ENCODE measurements at regions not wholly inside any gene's neighbourhood (a gene's known extent, or its start where the extent isn't known, plus 50 kb on each side); places are given as distances from the start of the nearest gene placed in this dataset.
A peak's percentile ranks its signal among the peaks of the same experiment; 100 is the strongest.

GRCh38 chr10:33045421-33045820 is 87.4 kb upstream of the ITGB1 start:
- H3K79me2 ChIP-seq (ENCODE audit: low read depth) = no peaks in the 10 kb centered on the region

GRCh38 chr10:33042565-33042964 is 84.5 kb upstream of the ITGB1 start:
- TF ChIP-seq CTCF (conservative IDR thresholded peaks at IDR 0.05) (no peak), EZH2 (IDR thresholded peaks at IDR 0.05; ENCODE audit: low read depth) (no peak)
- BruUV-seq (replicated peaks) = no TSS peak
- H4K20me1 ChIP-seq (ENCODE audit: insufficient read depth) = no peaks in the 10 kb centered on the region
- H3K4me2 ChIP-seq = no peak overlapping the region
- no peak for DNase-seq
- H3K9me2 ChIP-seq (ENCODE audit: insufficient read depth) = no peaks in the 10 kb centered on the region
- H3F3A ChIP-seq (ENCODE audit: insufficient read depth, low read depth) = no peaks in the 10 kb centered on the region
- H3K27ac ChIP-seq = no peak overlapping the region
- no peaks in the 10 kb centered on the region for H3K27me3 ChIP-seq (ENCODE audit: insufficient read depth, low read depth)
- no peaks in the 10 kb centered on the region for H3K79me2 ChIP-seq (ENCODE audit: low read depth)
- no peaks in the 10 kb centered on the region for H3K4me1 ChIP-seq (replicated peaks; ENCODE audit: insufficient read depth)
- H3K36me3 ChIP-seq (ENCODE audit: low read depth) = no peaks in the 10 kb centered on the region
- no peak overlapping the region for H3K4me3 ChIP-seq
- POLR2A ChIA-PET (ENCODE audit: unreplicated experiment) = no interaction called here
- H2AFZ ChIP-seq = no peak overlapping the region
- CTCF ChIA-PET = no interaction called here
- H3K9me3 ChIP-seq (ENCODE audit: insufficient read depth, low read depth) = no peaks in the 10 kb centered on the region
- intact Hi-C loops (cut with micrococcal nuclease; ENCODE audit: unreplicated experiment) = no loop called here

More at GRCh38 chr10:33045421-33045820, 87.4 kb upstream of the ITGB1 start:
- Histone ChIP-seq H2AFZ (no peak overlapping the region), H3K27ac (no peak overlapping the region), H3K4me3 (no peak overlapping the region), H3K27me3 (ENCODE audit: insufficient read depth, low read depth) (no peaks in the 10 kb centered on the region), H4K20me1 (ENCODE audit: insufficient read depth) (no peaks in the 10 kb centered on the region), H3F3A (ENCODE audit: insufficient read depth, low read depth) (no peaks in the 10 kb centered on the region), H3K4me2 (no peak overlapping the region), H3K9me2 (ENCODE audit: insufficient read depth) (no peaks in the 10 kb centered on the region), H3K4me1 (replicated peaks; ENCODE audit: insufficient read depth) (no peaks in the 10 kb centered on the region), H3K36me3 (ENCODE audit: low read depth) (no peaks in the 10 kb centered on the region), H3K9me3 (ENCODE audit: insufficient read depth, low read depth) (no peaks in the 10 kb centered on the region)
- TF ChIP-seq EZH2 (IDR thresholded peaks at IDR 0.05; ENCODE audit: low read depth) (no peak), CTCF (conservative IDR thresholded peaks at IDR 0.05) (no peak)
- POLR2A ChIA-PET (ENCODE audit: unreplicated experiment) = interaction anchor here (0.7 kb wide), 1 partner anchor 289 kb away, joined by 4 read pairs; the partner anchor contains the start of gene NRP1
- intact Hi-C loops (cut with micrococcal nuclease; ENCODE audit: unreplicated experiment) = no loop called here
- CTCF ChIA-PET = no interaction called here
- BruUV-seq (replicated peaks) = no TSS peak
- DNase-seq = no peak

- DNase-seq = no peak
- no TSS peak for BruUV-seq (replicated peaks)
- POLR2A ChIA-PET (ENCODE audit: unreplicated experiment) = no interaction called here
- Histone ChIP-seq H3K27ac (no peak overlapping the region), H3K79me2 (ENCODE audit: low read depth) (no peaks in the 10 kb centered on the region), H3K4me3 (no peak overlapping the region), H3K9me2 (ENCODE audit: insufficient read depth) (no peaks in the 10 kb centered on the region), H3K4me2 (no peak overlapping the region), H3K4me1 (replicated peaks; ENCODE audit: insufficient read depth) (no peaks in the 10 kb centered on the region), H3F3A (ENCODE audit: insufficient read depth, low read depth) (no peaks in the 10 kb centered on the region), H3K36me3 (ENCODE audit: low read depth) (no peaks in the 10 kb centered on the region), H4K20me1 (ENCODE audit: insufficient read depth) (no peaks in the 10 kb centered on the region), H2AFZ (peak overlapping the region; percentile 56; the same call in 1 of the 2 replicates), H3K9me3 (ENCODE audit: insufficient read depth, low read depth) (no peaks in the 10 kb centered on the region), H3K27me3 (ENCODE audit: insufficient read depth, low read depth) (no peaks in the 10 kb centered on the region)
- intact Hi-C loops (cut with micrococcal nuclease; ENCODE audit: unreplicated experiment) = no loop called here
- TF ChIP-seq EZH2 (IDR thresholded peaks at IDR 0.05; ENCODE audit: low read depth) = no peak
- TF ChIP-seq CTCF (conservative IDR thresholded peaks at IDR 0.05) = no peak
- CTCF ChIA-PET = no interaction called here
Observed at GRCh38 chr10:33041783-33042437, 83.9 kb upstream of the ITGB1 start.

Data from PC-9 (cell line).